ENCODE measurements at regions not wholly inside any gene's neighbourhood (a gene's known extent, or its start where the extent isn't known, plus 50 kb on each side); places are given as distances from the start of the nearest gene placed in this dataset.

- intact Hi-C loops (cut with micrococcal nuclease; ENCODE audit: unreplicated experiment) = no loop called here
- H3K36me3 ChIP-seq (ENCODE audit: control insufficient read depth in 2 of 2, insufficient read depth in 2 of 2, low read length in 1 of 2) = no peaks in the 10 kb centered on the region
- H3K9me3 ChIP-seq (replicated peaks; ENCODE audit: control insufficient read depth, insufficient read depth, low read length) = no peaks in the 10 kb centered on the region
- ChIA-PET SMC1A (ENCODE audit: uncharacterized antibody, unreplicated experiment) (interaction anchor here (0.7 kb wide), 1 partner anchor 10 kb away, joined by 3 read pairs; no protein-coding TSS in a partner anchor), RAD21 (ENCODE audit: unreplicated experiment) (no interaction called here), POLR2A (no interaction called here), CTCF (interaction anchor here (0.6 kb wide), 1 partner anchor 32 kb away, joined by 3 read pairs; no protein-coding TSS in a partner anchor)
- TF ChIP-seq CHD2 (IDR thresholded peaks at IDR 0.05; ENCODE audit: borderline replicate concordance, low read depth, low read length) (no peak), ZNF207 (IDR thresholded peaks at IDR 0.05; ENCODE audit: borderline replicate concordance) (no peak), IKZF2 (IDR thresholded peaks at IDR 0.05) (no peak), IRF4 (IDR thresholded peaks at IDR 0.05; ENCODE audit: low read depth, low read length) (no peak), BCL3 (IDR thresholded peaks at IDR 0.05; ENCODE audit: borderline replicate concordance, insufficient read depth, low read depth, low read length, poor library complexity, severe bottlenecking) (no peak), MTA3 (IDR thresholded peaks at IDR 0.05; ENCODE audit: borderline replicate concordance, low read length) (no peak), YBX1 (IDR thresholded peaks at IDR 0.05) (no peak), POLR2AphosphoS2 (IDR thresholded peaks at IDR 0.05; ENCODE audit: low read depth, low read length) (no peak), ZNF274 (IDR thresholded peaks at IDR 0.05; ENCODE audit: insufficient read depth, insufficient read length) (no peak), CBX3 (IDR thresholded peaks at IDR 0.05; ENCODE audit: borderline replicate concordance, low read depth) (no peak), SP1 (IDR thresholded peaks at IDR 0.05; ENCODE audit: low read depth, low read length) (no peak), ATF7 (IDR thresholded peaks at IDR 0.05; ENCODE audit: low read depth) (no peak), ZBTB11 (CRISPR knock-in tag; IDR thresholded peaks at IDR 0.05) (no peak), BCLAF1 (IDR thresholded peaks at IDR 0.05) (no peak), HCFC1 (IDR thresholded peaks at IDR 0.05; ENCODE audit: low read length) (no peak)
- no peak for DNase-seq (ENCODE audit: low read depth, low spot score)
- H3K4me3 ChIP-seq = no peak overlapping the region
- ATAC-seq = no peak
- H3K27ac ChIP-seq (ENCODE audit: control insufficient read depth, insufficient read depth) = no peak overlapping the region
- no peak overlapping the region for H2AFZ ChIP-seq (ENCODE audit: control insufficient read depth, low read depth, low read length)
- H3K4me2 ChIP-seq (ENCODE audit: control insufficient read depth, insufficient read depth) = no peak overlapping the region
- in situ Hi-C loops (cut with MboI) = no loop called here
- H3K4me1 ChIP-seq (ENCODE audit: control insufficient read depth, insufficient read depth, low read length) = no peaks in the 10 kb centered on the region
- no peaks in the 10 kb centered on the region for H4K20me1 ChIP-seq (ENCODE audit: control insufficient read depth, insufficient read depth)
- no TSS peak for BruUV-seq (replicated peaks)
- no peaks in the 10 kb centered on the region for H3K79me2 ChIP-seq (ENCODE audit: control insufficient read depth, insufficient read depth, low read length)
- H3K9ac ChIP-seq (ENCODE audit: control insufficient read depth, insufficient read depth, low read length) = no peak overlapping the region
- 25% methylated on average over 3 of the region's 3 CpGs for WGBS (ENCODE audit: insufficient coverage, insufficient replicate concordance, low lambda C conversion rate, missing lambda C conversion rate)
- FAIRE-seq = no peak
- no peaks in the 10 kb centered on the region; a peak in 1 of 4 replicates for H3K27me3 ChIP-seq (replicated peaks in 1 of 2; ENCODE audit: control insufficient read depth in 2 of 2, insufficient read depth in 2 of 2, low read length in 1 of 2)
Observed at GRCh38 chr10:21463436-21463835, 62.0 kb downstream of the SKIDA1 start.
